Activated naive CD4-positive, alpha-beta T cell treated with anti-CD3 and anti-CD28 coated beads, Interleukin-2, amount 50 U/mL, for 24 hours (primary cell): ENCODE measurements at regions not wholly inside any gene's neighbourhood (a gene's known extent, or its start where the extent isn't known, plus 50 kb on each side); places are given as distances from the start of the nearest gene placed in this dataset.
"Not testable (repeated sequence)": the region's sequence is repeated elsewhere in the genome, so short reads cannot be mapped to it uniquely, and the experiment has no call there.

ENCODE experiments used
- H3K27ac Mint-ChIP-seq: one replicate; pipeline ENCODE4 v1.8.0; 2021; ENCODE audit warnings: mild to moderate bottlenecking, mixed read lengths
- H3K27me3 Mint-ChIP-seq: one replicate; pipeline ENCODE4 v1.8.0; 2021; ENCODE audit warnings: mixed read lengths
- H3K36me3 Mint-ChIP-seq: one replicate; pipeline ENCODE4 v1.8.0; 2021; ENCODE audit warnings: mixed read lengths
- H3K4me1 Mint-ChIP-seq: one replicate; pipeline ENCODE4 v1.8.0; 2021; ENCODE audit warnings: mixed read lengths
- H3K4me3 Mint-ChIP-seq: one replicate; pipeline ENCODE4 v1.8.0; 2021; ENCODE audit warnings: mild to moderate bottlenecking, mixed read lengths
- H3K9me3 Mint-ChIP-seq: one replicate; pipeline ENCODE4 v1.8.0; 2021; ENCODE audit warnings: mixed read lengths

GRCh38 chr15:30732100-30732499 lies 106.2 kb downstream of the ARHGAP11B start:
- not testable (repeated sequence) for H3K27ac Mint-ChIP-seq, H3K36me3 Mint-ChIP-seq

GRCh38 chr15:30735884-30736564 lies 110.1 kb downstream of the ARHGAP11B start:
- not testable (repeated sequence) for H3K27ac Mint-ChIP-seq, H3K36me3 Mint-ChIP-seq, H3K27me3 Mint-ChIP-seq, H3K4me3 Mint-ChIP-seq, H3K4me1 Mint-ChIP-seq
- H3K9me3 Mint-ChIP-seq, result peaks cover 12% of the 10 kb centered on the region

More at GRCh38 chr15:30732100-30732499, 106.2 kb downstream of the ARHGAP11B start:
- H3K4me3 Mint-ChIP-seq, H3K9me3 Mint-ChIP-seq, H3K4me1 Mint-ChIP-seq, H3K27me3 Mint-ChIP-seq: not testable (repeated sequence)

GRCh38 chr15:30742796-30743195 lies 116.9 kb downstream of the ARHGAP11B start:
- peaks cover 15% of the 10 kb centered on the region for H3K9me3 Mint-ChIP-seq
- not testable (repeated sequence) for H3K27ac Mint-ChIP-seq, H3K4me1 Mint-ChIP-seq, H3K4me3 Mint-ChIP-seq, H3K36me3 Mint-ChIP-seq, H3K27me3 Mint-ChIP-seq

DNA sequence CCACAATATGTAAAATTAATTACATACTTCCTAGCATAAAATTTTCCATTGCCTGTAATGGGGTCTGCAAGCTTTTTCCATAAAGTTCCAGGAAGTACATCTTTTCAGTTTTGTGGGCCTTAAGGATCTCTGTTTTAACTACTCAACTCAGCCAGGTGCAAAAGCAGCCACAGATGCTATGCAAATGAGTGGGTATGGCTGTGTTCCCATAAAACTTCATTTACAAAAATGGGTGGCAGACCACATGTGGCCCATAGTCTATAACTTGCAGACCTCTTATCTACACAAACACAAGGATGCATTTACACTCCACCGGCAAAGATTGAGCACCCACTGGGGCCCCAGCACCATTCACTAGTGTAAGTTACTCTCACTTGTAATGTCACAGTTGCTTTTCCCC lies 123.1 kb downstream of the ARHGAP11B start:
- not testable (repeated sequence) for H3K36me3 Mint-ChIP-seq, H3K9me3 Mint-ChIP-seq, H3K4me1 Mint-ChIP-seq, H3K4me3 Mint-ChIP-seq, H3K27ac Mint-ChIP-seq, H3K27me3 Mint-ChIP-seq

GRCh38 chr15:30755036-30755687 lies 129.2 kb downstream of the ARHGAP11B start:
- not testable (repeated sequence) for H3K27me3 Mint-ChIP-seq, H3K9me3 Mint-ChIP-seq, H3K27ac Mint-ChIP-seq

DNA sequence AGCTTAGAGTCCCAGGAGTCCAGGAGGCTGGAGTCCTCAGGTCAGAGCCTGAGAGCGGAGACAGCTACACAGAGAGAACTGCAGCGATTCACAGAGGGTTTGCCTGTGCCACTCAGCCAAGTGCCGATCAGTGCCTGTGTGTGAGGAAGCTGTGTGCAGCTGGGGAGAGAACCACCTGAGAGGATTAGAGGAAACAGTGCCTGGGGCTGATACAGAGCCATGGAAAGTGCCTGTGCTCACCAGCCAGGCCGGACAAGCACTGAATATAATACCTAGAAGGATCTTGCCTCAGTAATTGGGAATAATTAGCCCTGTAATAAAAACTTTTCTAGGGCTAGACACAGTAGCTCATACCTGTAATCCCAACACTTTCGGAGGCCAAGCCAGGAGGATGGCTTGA lies 134.7 kb downstream of the ARHGAP11B start:
- H3K36me3 Mint-ChIP-seq, H3K27me3 Mint-ChIP-seq, H3K27ac Mint-ChIP-seq, H3K4me3 Mint-ChIP-seq, H3K9me3 Mint-ChIP-seq, H3K4me1 Mint-ChIP-seq: not testable (repeated sequence)

More at GRCh38 chr15:30755036-30755687, 129.2 kb downstream of the ARHGAP11B start:
- H3K36me3 Mint-ChIP-seq, H3K4me1 Mint-ChIP-seq, H3K4me3 Mint-ChIP-seq: not testable (repeated sequence)

GRCh38 chr15:30761365-30761764 lies 135.4 kb downstream of the ARHGAP11B start:
- not testable (repeated sequence) for H3K4me1 Mint-ChIP-seq, H3K4me3 Mint-ChIP-seq, H3K27ac Mint-ChIP-seq, H3K36me3 Mint-ChIP-seq, H3K9me3 Mint-ChIP-seq, H3K27me3 Mint-ChIP-seq

- not testable (repeated sequence) for H3K9me3 Mint-ChIP-seq, H3K27ac Mint-ChIP-seq, H3K4me1 Mint-ChIP-seq, H3K36me3 Mint-ChIP-seq, H3K4me3 Mint-ChIP-seq, H3K27me3 Mint-ChIP-seq
Measured at GRCh38 chr15:30769390-30770124, 134.2 kb upstream of the FAN1 start.

DNA sequence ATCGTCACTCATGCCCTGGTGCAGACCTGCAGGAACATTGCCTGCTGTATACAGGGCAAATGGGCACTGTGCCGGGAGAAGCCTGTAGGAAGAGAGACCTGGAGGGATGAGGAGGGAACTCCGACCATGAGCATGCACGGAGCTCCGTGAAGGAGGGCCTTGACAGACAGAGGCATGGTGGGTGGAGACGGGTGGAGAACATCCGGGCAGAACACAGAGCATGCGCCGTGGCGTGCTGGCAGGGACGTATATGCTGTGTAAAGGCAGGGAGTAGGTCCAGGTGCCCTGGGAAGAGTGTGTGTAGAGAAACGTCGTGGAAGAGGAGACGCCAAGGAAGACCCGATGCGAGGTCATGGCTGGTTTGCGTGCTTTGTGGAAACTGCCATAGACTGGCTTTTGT lies 133.0 kb upstream of the FAN1 start:
- Mint-ChIP-seq H3K9me3 (no peaks in the 10 kb centered on the region), H3K27ac (no peak overlapping the region), H3K4me1 (peaks cover 8% of the 10 kb centered on the region), H3K27me3 (no peaks in the 10 kb centered on the region), H3K36me3 (peaks cover 3% of the 10 kb centered on the region), H3K4me3 (no peak overlapping the region)

GRCh38 chr15:30783019-30783418 lies 120.7 kb upstream of the FAN1 start:
- Mint-ChIP-seq H3K4me3 (no peak overlapping the region), H3K36me3 (peaks cover 1% of the 10 kb centered on the region), H3K27ac (no peak overlapping the region), H3K9me3 (no peaks in the 10 kb centered on the region), H3K27me3 (no peaks in the 10 kb centered on the region), H3K4me1 (no peaks in the 10 kb centered on the region)

- Mint-ChIP-seq H3K4me3 (no peak overlapping the region), H3K4me1 (no peaks in the 10 kb centered on the region), H3K9me3 (no peaks in the 10 kb centered on the region), H3K27ac (no peak overlapping the region), H3K36me3 (no peaks in the 10 kb centered on the region), H3K27me3 (no peaks in the 10 kb centered on the region)
Measured at GRCh38 chr15:30788595-30788994, 115.1 kb upstream of the FAN1 start.

- Mint-ChIP-seq H3K4me3 (no peak overlapping the region), H3K27me3 (peaks cover 3% of the 10 kb centered on the region), H3K36me3 (no peaks in the 10 kb centered on the region), H3K27ac (no peak overlapping the region), H3K4me1 (no peaks in the 10 kb centered on the region), H3K9me3 (no peaks in the 10 kb centered on the region)
Measured at GRCh38 chr15:30791239-30792175, 112.2 kb upstream of the FAN1 start.

DNA sequence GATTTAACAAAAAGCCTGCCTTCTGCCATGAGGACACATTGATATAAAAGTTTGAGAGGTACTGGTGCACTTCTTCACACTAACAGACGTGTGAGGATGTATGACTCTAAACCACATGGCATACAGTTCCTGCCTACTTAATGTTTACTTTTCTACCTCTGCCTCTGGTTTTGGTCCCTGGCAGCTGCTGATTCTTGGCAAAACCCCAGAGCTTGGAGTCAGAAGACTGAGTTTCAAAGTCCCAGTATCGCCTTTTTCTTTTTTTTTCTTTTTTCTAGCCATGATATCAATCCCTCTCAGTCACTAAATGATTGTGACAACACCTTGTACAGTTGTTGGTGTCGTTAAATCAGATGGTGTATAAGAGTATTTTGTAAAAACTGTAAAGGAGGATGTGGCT lies 110.9 kb upstream of the FAN1 start:
- H3K4me1 Mint-ChIP-seq, H3K27ac Mint-ChIP-seq, H3K36me3 Mint-ChIP-seq, H3K27me3 Mint-ChIP-seq, H3K9me3 Mint-ChIP-seq, H3K4me3 Mint-ChIP-seq: not testable (repeated sequence)

- H3K36me3 Mint-ChIP-seq, result no peaks in the 10 kb centered on the region
- H3K4me3 Mint-ChIP-seq, result no peak overlapping the region
- H3K4me1 Mint-ChIP-seq, result no peaks in the 10 kb centered on the region
Measured at GRCh38 chr15:30794388-30794787, 109.3 kb upstream of the FAN1 start.

DNA sequence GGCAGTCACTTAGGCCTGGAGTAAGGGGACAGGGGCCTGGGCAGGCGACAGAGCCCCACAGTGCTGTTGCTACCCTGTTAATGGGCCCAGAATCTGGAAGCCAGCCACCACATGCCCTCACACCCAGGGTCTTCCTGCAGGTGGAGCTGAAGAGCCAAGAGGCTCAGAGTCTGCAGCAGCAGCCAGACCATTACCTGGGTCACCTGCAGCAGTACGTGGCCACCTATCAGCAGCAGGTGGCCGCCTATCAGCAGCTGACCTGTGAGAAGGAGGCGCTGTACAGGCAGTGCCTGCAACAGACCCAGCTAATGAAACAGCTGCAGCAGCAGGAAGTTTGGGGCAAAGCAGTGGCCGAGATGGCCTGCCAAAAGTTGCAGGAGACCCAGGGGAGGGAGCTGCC lies 104.2 kb upstream of the FAN1 start:
- H3K4me3 Mint-ChIP-seq, H3K27me3 Mint-ChIP-seq, H3K36me3 Mint-ChIP-seq, H3K9me3 Mint-ChIP-seq, H3K4me1 Mint-ChIP-seq, H3K27ac Mint-ChIP-seq: not testable (repeated sequence)

More at GRCh38 chr15:30794388-30794787, 109.3 kb upstream of the FAN1 start:
- Mint-ChIP-seq H3K27ac (no peak overlapping the region), H3K27me3 (peaks cover 3% of the 10 kb centered on the region), H3K9me3 (no peaks in the 10 kb centered on the region)
